Dermis blood vessel endothelial cell (primary cell): ENCODE measurements at regions not wholly inside any gene's neighbourhood (a gene's known extent, or its start where the extent isn't known, plus 50 kb on each side); places are given as distances from the start of the nearest gene placed in this dataset.
"Not testable (repeated sequence)": the region's sequence is repeated elsewhere in the genome, so short reads cannot be mapped to it uniquely, and the experiment has no call there.

Source experiments
- DNase-seq: peaks from one replicate; pipeline ENCODE4 v3.0.0; 2010

DNA sequence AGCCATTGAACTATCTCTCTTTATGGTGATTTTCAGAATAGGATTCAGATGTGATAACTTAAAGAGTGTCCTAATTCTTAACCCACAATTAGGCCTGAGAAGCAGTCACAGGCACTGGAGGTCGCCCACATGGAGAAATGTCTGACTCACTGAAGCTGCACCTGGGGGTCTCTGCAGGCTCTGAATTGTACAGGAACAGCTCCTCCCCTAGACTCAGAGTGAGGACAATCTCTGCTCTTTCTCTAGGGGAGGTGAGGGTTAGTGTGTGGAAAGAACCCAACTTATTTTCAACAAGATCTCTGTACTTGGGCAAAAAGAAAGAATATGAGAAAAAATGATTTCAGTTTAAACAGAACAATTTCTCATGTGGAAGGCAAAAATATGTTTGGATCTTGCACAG, 1124.6 kb downstream of the TMEM121 start:
- DNase-seq = no peak

DNA sequence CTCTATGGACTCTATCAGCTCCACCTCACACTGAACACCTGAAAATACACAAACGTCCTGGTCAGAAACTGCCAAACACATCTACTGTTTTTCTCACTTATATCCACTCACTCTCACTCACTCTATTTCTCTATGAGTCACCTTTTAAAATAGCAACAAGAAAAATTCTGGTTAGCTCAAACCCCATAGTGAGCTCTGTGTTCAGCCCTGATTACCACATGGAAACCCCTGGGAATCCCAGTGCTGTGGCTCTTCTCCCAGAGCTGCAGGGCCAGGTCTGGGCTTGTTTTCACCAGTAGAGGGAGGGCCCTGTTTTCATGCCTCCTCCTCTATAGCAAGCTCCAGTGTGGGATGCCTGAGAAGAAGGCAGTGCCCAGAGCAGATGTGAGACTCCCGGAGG, 1126.1 kb downstream of the TMEM121 start:
- DNase-seq = no peak

DNA sequence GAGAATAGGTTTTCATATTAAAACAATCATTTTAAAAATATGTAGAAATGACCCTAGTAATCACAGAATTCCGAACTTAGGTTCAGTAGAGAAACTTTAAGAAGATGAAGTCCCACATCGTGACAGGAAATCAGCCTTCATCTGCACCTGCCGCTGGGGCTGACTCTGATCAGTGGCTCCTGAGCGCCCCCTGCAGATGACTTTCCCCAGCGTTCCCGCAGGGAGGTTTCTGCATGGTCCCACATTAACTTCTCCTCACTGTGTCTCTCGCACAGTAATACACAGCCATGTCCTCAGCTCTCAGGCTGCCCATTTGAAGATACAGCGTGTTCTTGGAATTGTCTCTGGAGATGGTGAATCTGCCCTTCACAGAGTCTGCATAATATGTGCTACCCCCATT, 1131.1 kb downstream of the TMEM121 start:
- DNase-seq = no peak

DNA sequence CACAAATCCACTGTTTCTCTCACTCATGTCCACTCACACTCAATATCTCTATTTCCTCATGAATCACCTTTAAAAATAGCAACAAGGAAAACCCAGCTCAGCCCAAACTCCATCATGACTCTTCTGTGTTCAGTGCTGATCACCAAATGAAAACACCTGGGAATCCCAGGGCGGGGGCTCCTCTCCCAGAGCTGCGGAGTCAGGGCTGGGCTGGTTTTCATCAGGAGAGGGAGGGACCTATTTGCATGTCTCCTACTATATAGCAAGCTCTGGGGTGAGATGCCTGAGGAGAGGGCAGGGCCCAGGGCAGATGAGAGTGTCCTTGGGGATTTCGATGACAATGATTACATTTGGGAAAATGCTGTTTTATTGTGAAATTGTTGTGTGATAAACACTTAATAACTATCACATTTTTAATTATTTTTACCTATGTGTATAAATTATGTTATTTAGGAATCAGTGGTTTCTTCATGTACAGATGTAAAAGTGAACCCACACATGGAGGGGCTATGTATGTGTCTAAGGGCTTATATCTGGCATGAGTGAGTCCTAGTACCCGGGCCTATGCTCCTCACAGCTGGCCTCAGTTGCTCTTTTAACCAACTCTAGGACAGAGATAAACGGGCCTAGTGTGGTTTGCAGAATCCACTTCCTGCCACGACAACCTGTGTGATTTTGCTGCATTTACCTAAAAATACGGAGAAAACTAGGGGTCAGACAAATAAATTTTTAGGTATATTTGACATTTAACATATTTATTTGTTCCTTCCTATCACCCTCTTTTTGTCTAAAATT, 1131.9 kb downstream of the TMEM121 start:
- not testable (repeated sequence) for DNase-seq

DNA sequence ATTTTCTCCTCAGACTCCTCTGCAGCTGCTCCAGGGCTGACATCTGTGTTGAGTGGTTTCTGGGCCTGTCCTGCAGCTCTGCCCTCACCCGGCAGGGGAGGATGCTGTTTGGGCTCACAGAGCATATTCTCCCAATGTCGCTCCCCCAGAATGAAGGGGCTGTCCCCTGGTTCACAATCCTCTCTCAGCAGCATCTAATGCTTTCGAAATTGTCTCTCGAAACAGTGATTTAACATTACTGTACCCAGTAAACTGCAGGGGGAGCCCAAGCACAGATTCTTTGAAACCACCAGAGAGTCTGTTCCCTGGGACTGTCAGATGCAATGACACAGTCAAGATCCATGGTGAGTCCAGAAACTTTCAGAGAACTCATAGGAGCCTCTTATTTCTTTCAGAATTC, 1135.2 kb downstream of the TMEM121 start:
- not testable (repeated sequence) for DNase-seq

DNA sequence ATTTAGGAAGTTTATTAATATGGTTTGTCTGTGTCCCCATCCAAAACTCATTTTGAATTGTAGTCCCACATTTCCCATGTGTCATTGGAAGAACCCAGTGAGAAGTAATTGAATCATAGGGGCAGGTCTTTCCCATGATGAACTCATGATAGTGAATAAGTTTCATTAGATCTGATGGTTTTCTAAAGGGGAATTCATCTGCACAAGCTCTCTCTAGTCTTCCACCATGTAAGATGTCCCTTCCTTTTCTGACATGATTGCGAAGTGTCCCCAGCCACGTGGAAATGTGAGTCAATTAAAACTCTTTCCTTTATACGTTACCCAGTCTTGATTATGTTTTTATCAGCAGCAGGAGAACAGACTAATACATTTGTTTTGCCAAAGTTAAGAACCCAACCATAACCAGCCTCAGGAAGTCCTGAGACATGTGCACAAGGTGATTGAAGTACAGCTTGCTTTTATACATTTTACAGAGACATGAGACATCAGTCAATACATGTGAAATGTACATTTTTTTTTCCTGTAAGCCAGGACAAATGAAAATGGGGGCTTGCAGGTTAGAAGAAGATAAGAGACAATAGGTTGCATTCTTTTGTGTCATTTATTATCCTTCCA, 1136.7 kb downstream of the TMEM121 start:
- no peak for DNase-seq

DNA sequence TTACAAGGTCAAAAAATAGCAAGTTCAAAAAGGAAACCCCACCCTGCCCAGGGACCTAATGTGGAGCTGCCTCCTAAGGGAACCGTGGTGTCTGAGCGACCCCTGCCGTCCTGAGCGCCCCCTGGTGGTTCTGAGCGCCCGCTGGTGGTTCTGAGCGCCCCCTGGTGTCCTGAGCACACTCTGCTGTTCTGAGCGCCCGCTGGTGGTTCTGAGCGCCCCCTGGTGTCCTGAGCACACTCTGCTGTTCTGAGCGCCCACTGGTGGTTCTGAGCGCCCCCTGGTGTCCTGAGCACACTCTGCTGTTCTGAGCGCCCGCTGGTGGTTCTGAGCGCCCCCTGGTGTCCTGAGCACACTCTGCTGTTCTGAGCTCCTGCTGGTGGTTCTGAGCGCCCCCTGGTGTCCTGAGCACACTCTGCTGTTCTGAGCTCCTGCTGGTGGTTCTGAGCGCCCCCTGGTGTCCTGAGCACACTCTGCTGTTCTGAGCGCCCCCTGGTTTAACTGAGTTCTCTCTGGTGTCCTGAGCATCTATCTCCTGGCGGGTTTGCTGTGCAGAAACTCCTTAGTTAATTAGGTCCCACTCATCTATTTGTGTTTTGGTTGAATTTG, 1137.5 kb downstream of the TMEM121 start:
- DNase-seq = not testable (repeated sequence)

DNA sequence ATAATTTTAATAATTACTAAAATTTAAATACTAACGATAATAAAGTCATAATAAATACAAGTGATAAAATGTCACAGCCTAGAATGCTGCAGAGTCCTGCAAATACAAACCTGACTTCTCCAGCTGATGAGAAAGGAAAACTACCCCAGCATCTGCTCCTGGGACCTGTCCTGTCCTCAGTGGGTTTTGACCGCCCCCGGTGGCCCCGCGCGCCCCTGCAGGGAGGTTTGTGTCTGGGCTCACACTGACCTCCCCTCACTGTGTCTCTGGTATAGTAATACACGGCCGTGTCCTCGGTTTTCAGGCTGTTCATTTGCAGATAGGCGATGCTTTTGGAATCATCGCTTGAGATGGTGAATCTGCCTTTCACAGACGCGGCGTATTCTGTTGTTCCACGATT, 1139.4 kb downstream of the TMEM121 start:
- no peak for DNase-seq

DNA sequence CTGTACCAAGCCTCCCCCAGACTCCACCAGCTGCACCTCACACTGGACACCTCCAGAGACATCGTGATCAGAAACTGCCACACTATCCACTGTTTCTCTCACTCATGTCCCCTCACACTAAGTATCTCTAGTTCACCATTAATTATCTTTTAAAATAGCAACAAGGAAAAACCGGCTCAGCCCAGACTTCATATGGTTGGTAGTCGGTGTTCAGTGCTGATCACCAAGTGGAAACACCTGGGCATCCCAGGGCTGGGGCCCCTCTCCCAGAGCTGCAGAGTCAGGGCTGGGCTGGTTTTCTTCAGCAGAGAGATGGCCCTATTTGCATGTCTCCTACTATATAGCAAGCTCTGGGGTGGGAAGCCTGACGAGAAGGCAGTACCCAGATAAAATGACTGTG, 1140.0 kb downstream of the TMEM121 start:
- DNase-seq = no peak

DNA sequence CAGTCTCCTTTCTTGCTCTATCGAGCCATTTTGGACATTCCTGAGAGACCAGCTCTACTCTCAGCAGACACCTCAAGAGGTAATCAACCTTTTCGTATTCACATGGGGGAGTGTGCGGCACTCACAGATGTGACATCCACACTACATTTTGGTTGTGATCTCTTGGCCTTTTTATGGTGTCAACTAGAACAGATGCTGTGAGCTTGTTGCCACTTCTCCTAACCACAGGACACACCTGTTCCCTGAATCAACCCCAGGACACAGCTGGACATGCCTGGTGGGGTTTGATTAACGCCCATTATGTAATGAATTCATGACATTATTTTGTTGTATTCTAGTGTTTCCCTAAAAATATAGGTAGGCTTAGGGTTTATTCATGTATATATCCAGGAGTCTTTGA, 1143.6 kb downstream of the TMEM121 start:
- no peak for DNase-seq

DNA sequence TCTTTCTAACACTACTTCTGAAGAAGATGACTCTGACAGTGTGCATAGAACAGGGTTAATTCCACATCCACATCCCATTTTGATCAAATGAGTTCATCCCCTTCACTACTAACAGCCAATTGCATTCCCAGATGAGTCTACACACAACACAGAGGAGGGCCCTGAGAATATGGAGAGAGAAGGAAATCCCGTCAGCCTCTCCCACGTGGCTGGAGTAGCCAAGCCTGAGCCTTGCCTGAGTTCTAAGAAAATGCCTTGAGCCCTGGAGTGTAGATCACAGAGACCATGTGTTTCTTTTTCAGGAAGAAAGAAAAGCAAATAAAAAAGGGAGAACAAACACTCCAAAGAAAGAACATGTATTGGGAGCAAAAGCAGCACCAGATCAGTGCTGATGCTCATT, 1147.7 kb downstream of the TMEM121 start:
- not testable (repeated sequence) for DNase-seq

DNA sequence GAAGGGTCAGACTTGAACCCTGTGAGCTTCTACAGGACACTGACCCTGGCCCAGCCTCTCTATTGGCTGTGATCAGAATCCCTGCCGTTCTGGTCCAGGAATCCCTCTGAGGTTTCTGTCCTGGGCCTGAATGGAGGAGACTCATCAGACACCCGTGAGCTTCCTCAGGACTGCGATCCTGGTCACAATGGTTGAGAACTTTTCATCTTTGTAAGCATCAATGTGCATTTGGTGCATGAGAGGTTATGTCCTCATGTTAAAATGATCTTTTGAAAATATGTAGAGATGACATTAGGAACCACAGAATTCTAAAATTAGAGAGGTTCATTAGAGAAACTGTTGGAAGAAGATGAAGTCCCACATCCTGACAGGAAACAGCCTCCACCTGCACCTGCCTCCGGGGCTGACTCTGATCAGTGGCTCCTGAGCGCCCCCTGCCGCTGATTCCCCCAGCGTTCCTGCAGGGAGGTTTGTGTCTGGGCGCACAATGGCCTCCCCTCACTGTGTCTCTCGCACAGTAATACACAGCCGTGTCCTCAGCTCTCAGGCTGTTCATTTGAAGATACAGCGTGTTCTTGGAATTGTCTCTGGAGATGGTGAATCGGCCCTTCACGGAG, 1148.2 kb downstream of the TMEM121 start:
- DNase-seq = not testable (repeated sequence)

DNA sequence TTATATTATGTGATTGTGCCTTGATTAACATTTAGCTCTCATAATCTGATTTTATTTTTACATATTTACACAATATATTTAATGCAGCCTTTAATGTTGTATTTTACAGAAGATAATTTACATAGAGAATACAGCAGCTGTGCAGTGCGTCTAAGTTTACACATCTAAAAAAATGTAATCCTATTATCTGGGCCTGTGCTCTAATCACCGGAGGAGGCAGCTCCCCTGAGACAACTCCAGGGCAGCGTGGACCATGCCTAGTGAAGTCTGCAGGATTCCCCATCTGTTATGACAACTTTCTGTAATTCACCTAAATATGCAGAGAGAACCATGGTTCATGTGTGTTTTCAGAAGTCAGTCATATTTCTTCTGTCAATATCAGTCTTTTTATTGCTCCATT, 1149.3 kb downstream of the TMEM121 start:
- DNase-seq = not testable (repeated sequence)

DNA sequence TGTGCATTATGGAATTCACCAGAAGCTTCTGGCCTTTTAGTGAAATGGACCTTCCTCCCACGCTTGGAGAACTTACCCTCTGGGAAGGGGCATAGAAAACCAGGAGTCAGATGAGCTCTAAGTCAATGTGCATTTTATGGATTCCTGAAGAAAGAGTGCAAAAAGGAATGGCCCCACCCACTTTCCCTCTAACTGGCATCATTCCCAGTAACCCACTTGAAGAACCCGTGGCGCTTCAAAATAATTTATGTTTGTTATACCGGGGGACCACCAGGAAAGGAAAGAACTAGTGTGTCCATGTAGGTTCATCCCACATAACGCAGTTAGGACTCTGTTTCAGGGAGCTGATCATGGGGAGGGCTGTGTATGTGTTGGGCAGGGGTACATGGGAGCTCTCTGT, 1153.4 kb downstream of the TMEM121 start:
- DNase-seq = no peak

DNA sequence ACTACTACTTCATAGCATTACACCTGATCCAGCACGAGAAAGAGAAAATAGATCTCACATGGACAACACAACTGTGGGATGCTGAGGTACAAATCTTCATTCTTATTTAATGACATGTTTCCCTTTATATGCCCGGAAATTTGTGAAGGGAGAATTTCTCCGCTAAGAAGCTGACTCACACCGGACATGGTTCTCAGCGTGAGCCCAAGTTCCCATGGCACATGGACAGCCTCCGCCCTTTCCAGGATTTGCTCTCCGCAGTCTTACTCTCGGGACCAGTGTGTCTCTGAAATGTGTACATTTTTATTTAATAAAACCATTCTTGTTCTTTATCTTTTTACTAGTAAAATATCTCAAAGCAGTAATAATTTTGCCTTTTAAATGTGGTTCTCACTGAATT, 1154.8 kb downstream of the TMEM121 start:
- no peak for DNase-seq

DNA sequence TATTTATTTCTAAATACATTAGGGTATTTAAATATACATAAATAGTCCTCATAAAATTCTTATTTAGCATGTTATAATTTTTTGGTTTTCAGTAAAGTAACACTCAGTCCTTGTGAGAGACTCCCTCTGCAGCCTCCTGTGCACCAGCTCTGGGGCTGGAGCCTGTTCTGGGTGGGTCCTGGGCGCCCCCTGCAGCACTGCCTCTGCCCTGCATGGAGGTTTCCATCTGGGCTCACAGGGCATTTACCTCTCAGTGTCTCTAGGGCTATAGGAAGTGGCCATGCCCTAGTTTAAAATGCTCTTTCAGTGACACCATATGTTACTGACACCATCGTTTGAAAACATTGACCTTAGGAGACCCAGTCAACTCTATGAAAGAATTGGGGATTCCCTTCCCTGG, 1155.2 kb downstream of the TMEM121 start:
- DNase-seq = no peak

DNA sequence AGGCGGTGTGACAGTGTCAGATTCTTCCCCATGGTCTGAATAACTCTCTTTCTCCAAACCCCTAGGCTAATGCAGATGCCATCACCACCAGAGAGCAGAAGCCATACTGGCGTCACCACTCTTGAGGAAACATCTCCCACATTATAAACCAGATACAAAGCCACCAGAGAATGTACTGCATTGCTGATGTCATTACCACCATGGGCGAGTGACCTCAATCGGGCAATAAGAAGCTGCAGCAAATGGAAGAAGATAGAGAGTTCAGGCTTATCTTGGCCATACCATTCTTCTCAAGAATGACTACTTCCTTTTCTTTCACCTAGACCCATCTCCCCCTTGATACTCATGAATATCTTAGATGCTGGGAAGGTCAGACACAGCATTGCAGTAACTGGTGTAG, 1157.2 kb downstream of the TMEM121 start:
- DNase-seq = no peak

DNA sequence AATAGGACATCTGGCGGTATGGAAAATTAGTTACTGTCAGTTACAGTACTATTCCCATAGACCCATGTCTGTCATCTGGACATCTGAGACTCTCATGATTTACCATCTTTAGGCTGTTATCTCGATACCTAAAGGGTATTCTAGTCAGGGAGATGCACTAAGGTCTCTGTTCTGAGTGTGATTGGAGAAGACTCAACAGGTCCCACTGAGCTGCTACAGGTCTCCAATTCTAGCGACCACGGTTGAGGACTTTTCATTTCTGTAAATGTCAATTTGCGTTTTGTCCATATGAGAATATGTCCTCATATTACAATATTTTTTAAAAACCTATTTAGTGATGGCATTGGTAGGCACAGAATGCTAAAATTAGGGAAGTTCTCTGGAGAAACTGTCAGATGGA, 1160.2 kb downstream of the TMEM121 start:
- DNase-seq = no peak

DNA sequence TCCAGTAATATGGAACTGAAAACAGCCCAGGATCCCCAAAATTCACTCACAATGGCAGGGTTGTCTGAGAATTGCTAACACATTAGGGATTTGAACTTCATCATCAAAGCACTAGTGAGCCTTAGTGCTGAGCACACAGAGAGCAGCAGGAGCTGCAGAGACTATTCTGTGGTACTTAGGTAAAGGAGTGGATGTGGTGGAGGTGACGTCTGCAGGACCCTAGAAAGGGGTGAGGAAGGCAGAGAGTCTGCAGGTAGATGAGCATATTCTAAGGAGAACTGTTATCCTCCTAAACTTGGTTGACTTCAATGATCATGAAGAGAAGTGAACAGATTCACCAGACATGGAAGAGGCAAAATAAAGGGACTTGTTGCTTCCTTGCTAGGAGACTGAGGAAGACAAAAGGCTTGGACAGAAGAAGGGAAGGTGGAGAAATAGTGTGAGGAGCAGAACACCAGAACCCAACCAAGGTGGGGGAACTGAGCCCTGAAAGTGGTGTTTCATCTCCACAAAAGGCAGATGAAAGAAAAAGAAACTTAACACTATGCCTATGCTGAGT, 1164.0 kb downstream of the TMEM121 start:
- DNase-seq = no peak

DNA sequence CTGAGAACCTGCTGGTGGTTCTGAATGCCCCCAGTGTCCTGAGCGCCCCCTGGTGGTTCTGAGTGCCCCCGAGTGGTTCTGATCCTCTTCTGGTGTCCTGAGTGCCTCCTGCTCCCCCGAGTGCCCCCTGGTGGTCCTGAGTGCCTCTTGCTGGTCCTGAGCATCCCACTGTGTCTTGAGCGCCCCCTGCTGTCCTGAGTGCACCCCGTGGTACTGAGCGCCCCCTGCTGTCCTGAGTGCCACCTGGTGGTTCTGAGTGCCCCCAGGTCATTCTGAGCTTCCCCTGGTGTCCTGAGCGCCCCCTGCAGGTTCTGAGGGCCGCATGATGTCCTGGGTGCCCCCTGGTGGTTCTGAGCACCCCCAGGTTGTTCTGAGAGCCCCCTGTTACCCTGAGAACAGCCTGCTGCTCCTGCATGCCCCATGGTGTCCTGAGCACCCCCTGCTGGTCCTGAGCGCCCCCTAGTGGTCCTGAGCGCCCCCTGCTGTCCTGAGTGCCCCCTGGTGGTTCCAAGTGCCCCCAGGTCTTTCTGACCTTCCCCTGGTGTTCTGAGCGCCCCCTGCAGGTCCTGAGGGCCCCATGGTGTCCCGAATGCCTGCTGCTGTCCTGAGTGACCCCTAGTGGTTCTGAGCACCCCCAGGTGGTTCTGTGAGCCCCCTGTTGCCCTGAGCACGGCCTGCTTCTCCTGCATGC, 1165.4 kb downstream of the TMEM121 start:
- peak; percentile 0 for DNase-seq

DNA sequence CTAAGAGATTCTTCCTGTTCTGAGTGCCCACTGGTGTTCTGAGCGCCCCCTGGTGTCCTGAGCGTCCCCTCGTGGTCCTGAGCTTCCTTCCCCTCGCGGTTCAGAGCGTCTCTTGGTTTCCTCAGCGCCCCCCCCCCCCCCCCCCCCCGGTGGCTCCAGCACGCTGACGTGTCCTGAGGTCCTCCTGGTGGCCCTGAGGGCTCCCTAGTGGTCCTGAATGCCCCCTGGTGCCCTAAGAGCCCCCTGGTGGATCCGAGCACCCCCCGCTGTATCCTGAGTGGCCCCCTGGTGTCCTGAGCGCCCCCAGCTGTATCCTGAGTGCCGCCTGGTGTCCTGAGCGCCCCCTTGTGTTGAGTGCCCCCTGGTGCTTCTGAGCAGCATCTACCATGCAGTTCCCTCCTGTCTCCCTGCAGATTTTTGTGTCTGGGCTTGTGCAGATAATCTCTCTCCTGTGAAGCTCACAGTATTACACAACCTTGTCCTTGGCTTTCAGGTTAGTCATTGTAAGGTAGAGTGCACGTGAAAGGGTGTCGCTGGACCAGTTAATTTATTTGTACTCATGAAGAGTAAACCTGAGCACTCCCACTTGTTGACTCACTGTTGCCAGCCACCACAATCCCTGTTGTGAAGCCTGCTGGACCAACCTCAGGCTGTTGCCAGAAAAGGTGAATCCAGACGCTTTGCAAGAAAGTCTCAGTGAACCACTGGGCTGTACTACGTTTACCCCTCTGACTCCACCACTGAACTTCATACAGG, 1168.4 kb downstream of the TMEM121 start:
- no peak for DNase-seq
